Muscle of leg (tissue), 3 donors: ENCODE measurements at regions not wholly inside any gene's neighbourhood (a gene's known extent, or its start where the extent isn't known, plus 50 kb on each side); places are given as distances from the start of the nearest gene placed in this dataset.
A peak's percentile ranks its signal among the peaks of the same experiment; 100 is the strongest.

ENCODE experiments used
- DNase-seq: peaks from one replicate; pipeline ENCODE4 v3.0.0; 2013
- H3K27ac ChIP-seq: one replicate; pipeline ENCODE4 v1.5.1; 2013; ENCODE audit warnings: mild to moderate bottlenecking, low read length, control low read depth
- H3K27me3 ChIP-seq: one replicate; pipeline ENCODE4 v1.6.1; 2013; ENCODE audit warnings: low read length; ENCODE audit not compliant: control insufficient read depth, insufficient read depth
- H3K36me3 ChIP-seq: one replicate; pipeline ENCODE4 v1.6.1; 2013; ENCODE audit warnings: low read length; ENCODE audit not compliant: control insufficient read depth, insufficient read depth
- H3K4me1 ChIP-seq: one replicate; pipeline ENCODE4 v1.6.1; 2013; ENCODE audit warnings: low read length; ENCODE audit not compliant: control insufficient read depth, insufficient read depth
- H3K4me3 ChIP-seq: one replicate; pipeline ENCODE4 v1.5.1; 2013; ENCODE audit warnings: low read length, control low read depth
- H3K9me3 ChIP-seq: replicated peaks from 2 replicates; pipeline ENCODE4 v1.6.1; 2013; ENCODE audit warnings: low read depth, low read length; ENCODE audit not compliant: control insufficient read depth
- WGBS: methylation state at CpG from one replicate; pipeline ENCODE4 v1.1.5; 2013; ENCODE audit warnings: missing lambda C conversion rate; ENCODE audit not compliant: insufficient coverage; 5-methylcytosine and 5-hydroxymethylcytosine counted together

GRCh38 chr5:2877522-2877921 is 126.0 kb upstream of the IRX2 start:
- H3K9me3 ChIP-seq, result peaks cover 6% of the 10 kb centered on the region
- 86% methylated on average over 1 of the region's 5 CpGs for WGBS

GRCh38 chr5:2876183-2876582 is 124.7 kb upstream of the IRX2 start:
- peaks cover 6% of the 10 kb centered on the region for H3K9me3 ChIP-seq
- H3K4me3 ChIP-seq, result no peak overlapping the region
- no peak for DNase-seq
- no peaks in the 10 kb centered on the region for H3K4me1 ChIP-seq
- 100% methylated on average over 1 of the region's 6 CpGs for WGBS
- H3K27ac ChIP-seq, result no peak overlapping the region
- no peaks in the 10 kb centered on the region for H3K36me3 ChIP-seq
- no peaks in the 10 kb centered on the region for H3K27me3 ChIP-seq

More at GRCh38 chr5:2877522-2877921, 126.0 kb upstream of the IRX2 start:
- no peak for DNase-seq
- no peaks in the 10 kb centered on the region for H3K4me1 ChIP-seq
- no peak overlapping the region for H3K27ac ChIP-seq
- no peaks in the 10 kb centered on the region for H3K36me3 ChIP-seq
- no peaks in the 10 kb centered on the region for H3K27me3 ChIP-seq
- no peak overlapping the region for H3K4me3 ChIP-seq

- H3K27ac ChIP-seq, result no peak overlapping the region
- H3K27me3 ChIP-seq, result no peaks in the 10 kb centered on the region
- H3K4me1 ChIP-seq, result no peaks in the 10 kb centered on the region
- no peaks in the 10 kb centered on the region for H3K36me3 ChIP-seq
- no peak for DNase-seq
- WGBS, result 52% methylated on average over 3 of the region's 6 CpGs
- peaks cover under 1% of the 10 kb centered on the region for H3K9me3 ChIP-seq
- no peak overlapping the region for H3K4me3 ChIP-seq
These were observed 122.6 kb upstream of the IRX2 start for GRCh38 chr5:2874099-2874498.

GRCh38 chr5:2872676-2873075 is 121.2 kb upstream of the IRX2 start:
- DNase-seq, result no peak
- Histone ChIP-seq H3K27ac (no peak overlapping the region), H3K4me1 (no peaks in the 10 kb centered on the region), H3K9me3 (no peaks in the 10 kb centered on the region), H3K36me3 (no peaks in the 10 kb centered on the region), H3K27me3 (no peaks in the 10 kb centered on the region), H3K4me3 (no peak overlapping the region)
- WGBS, result 89% methylated on average over 8 of the region's 8 CpGs

GRCh38 chr5:2871282-2871681 is 119.8 kb upstream of the IRX2 start:
- H3K9me3 ChIP-seq, result no peaks in the 10 kb centered on the region
- no peaks in the 10 kb centered on the region for H3K27me3 ChIP-seq
- no peaks in the 10 kb centered on the region for H3K4me1 ChIP-seq
- H3K4me3 ChIP-seq, result no peak overlapping the region
- H3K27ac ChIP-seq, result no peak overlapping the region
- H3K36me3 ChIP-seq, result no peaks in the 10 kb centered on the region
- WGBS, result no CpG with 5 or more reads among the region's 2 CpGs
- no peak for DNase-seq

- Histone ChIP-seq H3K27me3 (no peaks in the 10 kb centered on the region), H3K27ac (no peak overlapping the region), H3K4me1 (no peaks in the 10 kb centered on the region), H3K36me3 (no peaks in the 10 kb centered on the region), H3K9me3 (no peaks in the 10 kb centered on the region), H3K4me3 (no peak overlapping the region)
- WGBS, result 71% methylated on average over 2 of the region's 6 CpGs
- DNase-seq, result no peak
These were observed 118.0 kb upstream of the IRX2 start for GRCh38 chr5:2869471-2869870.

- no peaks in the 10 kb centered on the region for H3K36me3 ChIP-seq
- H3K9me3 ChIP-seq, result no peaks in the 10 kb centered on the region
- no peaks in the 10 kb centered on the region for H3K27me3 ChIP-seq
- H3K27ac ChIP-seq, result no peak overlapping the region
- WGBS, result 19% methylated on average over 6 of the region's 14 CpGs
- no peak for DNase-seq
- H3K4me1 ChIP-seq, result no peaks in the 10 kb centered on the region
- no peak overlapping the region for H3K4me3 ChIP-seq
These were observed 116.0 kb upstream of the IRX2 start for GRCh38 chr5:2867373-2867933.

- Histone ChIP-seq H3K4me3 (no peak overlapping the region), H3K36me3 (no peaks in the 10 kb centered on the region), H3K27ac (no peak overlapping the region), H3K4me1 (no peaks in the 10 kb centered on the region), H3K9me3 (no peaks in the 10 kb centered on the region), H3K27me3 (no peaks in the 10 kb centered on the region)
- DNase-seq, result no peak
- WGBS, result 65% methylated on average over 16 of the region's 27 CpGs
These were observed 115.3 kb upstream of the IRX2 start for GRCh38 chr5:2866662-2867372.

GRCh38 chr5:2865856-2866255 is 114.4 kb upstream of the IRX2 start:
- Histone ChIP-seq H3K27me3 (no peaks in the 10 kb centered on the region), H3K4me1 (no peaks in the 10 kb centered on the region), H3K27ac (no peak overlapping the region), H3K9me3 (no peaks in the 10 kb centered on the region), H3K36me3 (no peaks in the 10 kb centered on the region), H3K4me3 (no peak overlapping the region)
- DNase-seq, result no peak
- 93% methylated on average over 7 of the region's 12 CpGs for WGBS

- 62% methylated on average over 12 of the region's 14 CpGs for WGBS
- peak; percentile 3 for DNase-seq
- H3K9me3 ChIP-seq, result no peaks in the 10 kb centered on the region
- no peak overlapping the region for H3K27ac ChIP-seq
- H3K36me3 ChIP-seq, result no peaks in the 10 kb centered on the region
- H3K27me3 ChIP-seq, result no peaks in the 10 kb centered on the region
- no peaks in the 10 kb centered on the region for H3K4me1 ChIP-seq
- H3K4me3 ChIP-seq, result no peak overlapping the region
These were observed 113.1 kb upstream of the IRX2 start for GRCh38 chr5:2864515-2865105.
